ENCODE measurements at regions not wholly inside any gene's neighbourhood (a gene's known extent, or its start where the extent isn't known, plus 50 kb on each side); places are given as distances from the start of the nearest gene placed in this dataset.

DNA sequence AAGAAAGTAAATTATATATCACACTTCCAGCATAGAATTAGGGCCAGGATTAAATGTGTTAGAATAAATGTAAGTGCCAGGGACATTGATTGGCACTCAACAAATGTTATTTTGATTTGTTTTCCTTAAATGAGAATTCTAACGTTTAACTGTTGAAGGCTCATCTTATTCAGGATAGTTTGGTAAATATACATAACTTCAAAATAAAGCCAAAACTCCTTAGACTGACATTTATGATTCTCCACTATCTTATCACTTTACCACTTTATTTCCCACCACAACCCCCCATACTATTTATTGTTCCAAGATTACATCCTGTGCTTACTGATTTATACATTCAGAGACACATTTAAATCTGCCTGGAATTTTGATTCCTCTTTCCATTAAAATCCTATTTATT, 769.5 kb upstream of the CDH2 start:
- TF ChIP-seq, protein P1, sequence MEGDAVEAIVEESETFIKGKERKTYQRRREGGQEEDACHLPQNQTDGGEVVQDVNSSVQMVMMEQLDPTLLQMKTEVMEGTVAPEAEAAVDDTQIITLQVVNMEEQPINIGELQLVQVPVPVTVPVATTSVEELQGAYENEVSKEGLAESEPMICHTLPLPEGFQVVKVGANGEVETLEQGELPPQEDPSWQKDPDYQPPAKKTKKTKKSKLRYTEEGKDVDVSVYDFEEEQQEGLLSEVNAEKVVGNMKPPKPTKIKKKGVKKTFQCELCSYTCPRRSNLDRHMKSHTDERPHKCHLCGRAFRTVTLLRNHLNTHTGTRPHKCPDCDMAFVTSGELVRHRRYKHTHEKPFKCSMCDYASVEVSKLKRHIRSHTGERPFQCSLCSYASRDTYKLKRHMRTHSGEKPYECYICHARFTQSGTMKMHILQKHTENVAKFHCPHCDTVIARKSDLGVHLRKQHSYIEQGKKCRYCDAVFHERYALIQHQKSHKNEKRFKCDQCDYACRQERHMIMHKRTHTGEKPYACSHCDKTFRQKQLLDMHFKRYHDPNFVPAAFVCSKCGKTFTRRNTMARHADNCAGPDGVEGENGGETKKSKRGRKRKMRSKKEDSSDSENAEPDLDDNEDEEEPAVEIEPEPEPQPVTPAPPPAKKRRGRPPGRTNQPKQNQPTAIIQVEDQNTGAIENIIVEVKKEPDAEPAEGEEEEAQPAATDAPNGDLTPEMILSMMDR (IDR thresholded peaks at IDR 0.05), result no peak
- TF ChIP-seq POLR2A (IDR thresholded peaks at IDR 0.05), result no peak
- no peak for TF ChIP-seq POLR2AphosphoS5 (IDR thresholded peaks at IDR 0.05)
